Colonic mucosa (tissue), 4 donors: ENCODE measurements at regions not wholly inside any gene's neighbourhood (a gene's known extent, or its start where the extent isn't known, plus 50 kb on each side); places are given as distances from the start of the nearest gene placed in this dataset.
"Not testable (repeated sequence)": the region's sequence is repeated elsewhere in the genome, so short reads cannot be mapped to it uniquely, and the experiment has no call there.

ENCODE experiments used
- DNase-seq: peaks from one replicate; pipeline ENCODE4 v3.0.0-alpha.2; 2020
- H3K27ac ChIP-seq: fragments of 200-600 bp; one replicate; pipeline ENCODE4 v1.8.0; 2021
- H3K27me3 ChIP-seq: fragments of 200-600 bp; one replicate; pipeline ENCODE4 v1.8.0; 2021
- H3K36me3 ChIP-seq: fragments of 200-600 bp; one replicate; pipeline ENCODE4 v1.8.0; 2021
- H3K4me1 ChIP-seq: fragments of 200-600 bp; one replicate; pipeline ENCODE4 v1.8.0; 2021; ENCODE audit warnings: mild to moderate bottlenecking
- H3K4me3 ChIP-seq: fragments of 200-600 bp; one replicate; pipeline ENCODE4 v1.8.0; 2021
- H3K9ac ChIP-seq, 2 donors: one replicate each; pipeline ENCODE4 v1.7.0; 2013; ENCODE audit warnings: control low read depth in 2 of 2, low read depth in 2 of 2, low read length in 2 of 2
- H3K9me3 ChIP-seq: fragments of 200-600 bp; one replicate; pipeline ENCODE4 v1.8.0; 2021
- CTCF ChIP-seq: fragments of 200-600 bp; IDR thresholded peaks from one replicate; pipeline ENCODE4 v1.8.0; 2022; ENCODE audit warnings: antibody characterized with exemption, mild to moderate bottlenecking
- intact Hi-C: fragments of 100-400 bp; cut with DNase I; formaldehyde crosslinking; loops from one replicate; pipeline ENCODE4 v1.14.1; 2022
- donor health status: healthy.
- donor health status: DM: no; HTN: no; CAD: no.
- donor health status: DM: no; HTN: no; CAD: no.

- no peaks in the 10 kb centered on the region for H3K9me3 ChIP-seq
- no peaks in the 10 kb centered on the region for H3K4me1 ChIP-seq
- no peaks in the 10 kb centered on the region for H3K36me3 ChIP-seq
- no peak for TF ChIP-seq CTCF
- DNase-seq, result no peak
- no peak overlapping the region for H3K27ac ChIP-seq
- no peak overlapping the region for H3K9ac ChIP-seq
- H3K4me3 ChIP-seq, result no peak overlapping the region
- intact Hi-C loops, result no loop called here
- no peaks in the 10 kb centered on the region for H3K27me3 ChIP-seq
Measured at GRCh38 chr4:27119239-27119638, 258.6 kb downstream of the STIM2 start.

GRCh38 chr4:27121830-27122229 lies 261.2 kb downstream of the STIM2 start:
- Histone ChIP-seq H3K27me3 (no peaks in the 10 kb centered on the region), H3K4me3 (no peak overlapping the region), H3K36me3 (no peaks in the 10 kb centered on the region), H3K4me1 (no peaks in the 10 kb centered on the region), H3K9ac (no peak overlapping the region), H3K27ac (no peak overlapping the region), H3K9me3 (no peaks in the 10 kb centered on the region)
- no peak for DNase-seq
- TF ChIP-seq CTCF, result no peak
- intact Hi-C loops, result no loop called here

- peak overlapping the region; percentile 75 for H3K27ac ChIP-seq
Measured at GRCh38 chr4:27123123-27123768, 262.6 kb downstream of the STIM2 start.

GRCh38 chr4:27123769-27124124 lies 263.1 kb downstream of the STIM2 start:
- Histone ChIP-seq H3K9me3 (no peaks in the 10 kb centered on the region), H3K4me1 (no peaks in the 10 kb centered on the region), H3K27me3 (no peaks in the 10 kb centered on the region), H3K27ac (peak overlapping the region; percentile 75), H3K9ac (no peak overlapping the region), H3K4me3 (no peak overlapping the region), H3K36me3 (no peaks in the 10 kb centered on the region)
- TF ChIP-seq CTCF, result no peak
- no peak for DNase-seq
- intact Hi-C loops, result no loop called here

More at GRCh38 chr4:27123123-27123768, 262.6 kb downstream of the STIM2 start:
- Histone ChIP-seq H3K4me1 (no peaks in the 10 kb centered on the region), H3K9ac (no peak overlapping the region), H3K4me3 (no peak overlapping the region), H3K27me3 (no peaks in the 10 kb centered on the region), H3K9me3 (no peaks in the 10 kb centered on the region), H3K36me3 (no peaks in the 10 kb centered on the region)
- TF ChIP-seq CTCF, result no peak
- intact Hi-C loops, result no loop called here
- peak; percentile 63 for DNase-seq

GRCh38 chr4:27126895-27127294 lies 266.3 kb downstream of the STIM2 start:
- DNase-seq, result peak; percentile 64

GRCh38 chr4:27128443-27128842 lies 267.8 kb downstream of the STIM2 start:
- intact Hi-C loops, result no loop called here

More at GRCh38 chr4:27126895-27127294, 266.3 kb downstream of the STIM2 start:
- intact Hi-C loops, H3K36me3 ChIP-seq, H3K4me3 ChIP-seq, H3K9me3 ChIP-seq, H3K4me1 ChIP-seq, H3K27me3 ChIP-seq, H3K9ac ChIP-seq: not testable (repeated sequence)
- peak overlapping the region; percentile 36 for H3K27ac ChIP-seq

More at GRCh38 chr4:27128443-27128842, 267.8 kb downstream of the STIM2 start:
- H3K36me3 ChIP-seq, result no peaks in the 10 kb centered on the region
- no peaks in the 10 kb centered on the region for H3K4me1 ChIP-seq
- no peak for DNase-seq
- H3K27ac ChIP-seq, result no peak overlapping the region
- TF ChIP-seq CTCF, result no peak
- H3K27me3 ChIP-seq, result no peaks in the 10 kb centered on the region
- H3K4me3 ChIP-seq, result no peak overlapping the region
- H3K9ac ChIP-seq, result no peak overlapping the region
- no peaks in the 10 kb centered on the region for H3K9me3 ChIP-seq
